Dendritic cell treated with granulocyte-macrophage colony-stimulating factor and Interleukin-4, amounts not matched to agents 40 ng/mL and 50 ng/mL, for 4 days (primary cell): ENCODE measurements at regions not wholly inside any gene's neighbourhood (a gene's known extent, or its start where the extent isn't known, plus 50 kb on each side); places are given as distances from the start of the nearest gene placed in this dataset.

Source experiments
- H3K27ac Mint-ChIP-seq: one replicate; pipeline ENCODE4 v1.8.0; 2022; ENCODE audit warnings: mild to moderate bottlenecking, mixed read lengths
- H3K27me3 Mint-ChIP-seq: one replicate; pipeline ENCODE4 v1.8.0; 2022; ENCODE audit warnings: mild to moderate bottlenecking, mixed read lengths
- H3K36me3 Mint-ChIP-seq: one replicate; pipeline ENCODE4 v1.8.0; 2022; ENCODE audit warnings: low read depth, mixed read lengths
- H3K4me1 Mint-ChIP-seq: one replicate; pipeline ENCODE4 v1.8.0; 2022; ENCODE audit warnings: low read depth, mixed read lengths
- H3K4me3 Mint-ChIP-seq: one replicate; pipeline ENCODE4 v1.8.0; 2022; ENCODE audit warnings: mild to moderate bottlenecking, moderate library complexity, mixed read lengths
- H3K9me3 Mint-ChIP-seq: one replicate; pipeline ENCODE4 v1.8.0; 2022; ENCODE audit warnings: mixed read lengths
- intact Hi-C: fragments of 100-400 bp; cut with micrococcal nuclease; formaldehyde crosslinking; loops from one replicate; pipeline ENCODE4 v1.15.0; 2022

DNA sequence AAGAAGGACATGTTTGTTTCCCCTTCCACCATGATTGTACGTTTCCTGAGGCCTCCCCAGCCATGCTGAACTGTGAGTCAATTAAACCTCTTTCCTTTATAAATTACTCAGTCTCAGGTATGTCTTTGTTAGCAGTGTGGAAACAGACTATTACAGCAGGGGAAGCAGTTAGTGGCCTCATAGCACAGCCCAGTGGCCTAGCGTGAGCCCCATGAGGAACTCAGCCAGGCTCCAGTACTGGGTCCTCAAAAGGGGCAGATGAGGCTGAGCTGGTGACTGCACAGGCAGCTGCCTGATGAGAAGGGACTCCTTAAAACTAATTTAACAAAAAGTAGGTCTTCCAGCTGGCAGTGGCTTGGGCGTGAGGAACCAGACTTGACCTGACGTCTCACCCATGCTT lies 399.9 kb downstream of the CDH26 start:
- Mint-ChIP-seq H3K9me3 (no peaks in the 10 kb centered on the region), H3K27me3 (no peaks in the 10 kb centered on the region), H3K4me1 (no peaks in the 10 kb centered on the region), H3K36me3 (no peaks in the 10 kb centered on the region), H3K27ac (no peak overlapping the region), H3K4me3 (no peak overlapping the region)
- intact Hi-C loops = no loop called here

DNA sequence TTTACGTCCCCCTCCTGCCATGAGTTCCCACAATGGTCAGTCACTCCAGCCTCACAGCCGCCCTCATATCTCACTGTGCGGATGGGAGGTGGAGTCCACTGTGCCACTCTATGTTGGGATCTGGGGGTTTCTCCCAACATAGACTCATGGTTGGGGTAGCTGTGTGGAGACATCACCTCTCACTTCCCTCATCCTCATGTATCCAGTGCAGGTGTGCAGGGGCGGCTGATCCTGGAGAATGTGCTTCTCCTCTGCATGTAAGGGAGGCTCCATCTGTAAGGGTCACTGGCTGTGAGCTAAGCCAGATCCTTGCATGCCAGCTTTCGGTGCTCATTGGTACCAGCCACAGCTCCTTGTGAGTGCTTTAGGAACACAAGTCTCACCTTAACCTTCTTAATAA lies 400.8 kb downstream of the CDH26 start:
- intact Hi-C loops = no loop called here
- no peaks in the 10 kb centered on the region for H3K9me3 Mint-ChIP-seq
- no peak overlapping the region for H3K4me3 Mint-ChIP-seq
- no peak overlapping the region for H3K27ac Mint-ChIP-seq
- no peaks in the 10 kb centered on the region for H3K27me3 Mint-ChIP-seq
- no peaks in the 10 kb centered on the region for H3K36me3 Mint-ChIP-seq
- no peaks in the 10 kb centered on the region for H3K4me1 Mint-ChIP-seq

DNA sequence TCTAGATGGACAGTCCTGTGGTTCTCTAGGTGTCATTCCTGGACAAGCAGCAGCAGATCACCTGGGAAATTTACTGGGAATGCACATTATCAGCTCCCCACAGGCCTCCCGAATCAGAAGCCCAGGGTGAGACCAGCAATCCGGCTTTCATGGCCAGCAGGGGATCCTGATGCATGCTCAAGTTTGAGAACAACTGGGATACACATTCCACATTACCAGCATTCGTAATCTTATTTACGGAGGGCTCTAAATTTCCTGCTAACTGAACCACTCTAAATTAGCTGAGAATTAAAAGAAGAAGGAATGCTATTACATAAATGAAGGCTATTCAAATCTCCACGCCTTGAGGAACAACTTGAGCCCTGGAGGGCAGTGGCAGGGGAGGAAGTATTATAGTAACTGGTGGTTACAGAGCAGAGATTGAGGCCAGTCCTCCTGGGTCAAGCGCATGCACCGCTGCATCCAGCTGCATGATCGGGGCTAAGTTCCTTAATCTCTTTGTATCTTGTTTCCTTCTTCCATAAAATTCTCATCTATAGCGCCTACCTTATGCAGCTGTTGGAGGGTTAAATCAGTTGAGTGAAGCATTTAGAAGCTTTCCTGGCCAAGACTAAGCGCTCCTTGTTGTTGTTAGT lies 403.7 kb downstream of the CDH26 start:
- H3K4me1 Mint-ChIP-seq = no peaks in the 10 kb centered on the region
- intact Hi-C loops = no loop called here
- no peak overlapping the region for H3K4me3 Mint-ChIP-seq
- no peaks in the 10 kb centered on the region for H3K27me3 Mint-ChIP-seq
- no peaks in the 10 kb centered on the region for H3K36me3 Mint-ChIP-seq
- no peaks in the 10 kb centered on the region for H3K9me3 Mint-ChIP-seq
- H3K27ac Mint-ChIP-seq = no peak overlapping the region

DNA sequence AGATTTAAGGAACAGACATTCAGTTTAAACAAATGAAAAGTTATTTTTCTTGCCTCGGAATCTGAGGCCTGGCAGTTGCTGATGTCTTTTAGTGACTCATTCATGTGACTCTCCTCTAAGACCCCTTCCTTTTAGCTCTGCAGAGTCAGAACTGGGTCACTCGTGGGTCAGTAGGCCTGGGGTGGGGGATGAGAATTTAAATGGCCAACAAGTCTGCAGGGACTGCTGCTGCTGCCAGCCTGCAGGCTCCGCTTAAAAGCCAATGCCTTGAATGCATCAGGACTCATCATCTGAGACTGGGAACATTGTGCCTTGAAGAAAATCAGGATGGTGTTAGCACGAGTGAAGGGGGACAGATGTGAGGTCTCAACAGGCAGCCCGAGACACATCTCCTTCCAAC lies 404.3 kb downstream of the CDH26 start:
- intact Hi-C loops = no loop called here
- no peaks in the 10 kb centered on the region for H3K9me3 Mint-ChIP-seq
- no peaks in the 10 kb centered on the region for H3K4me1 Mint-ChIP-seq
- no peak overlapping the region for H3K4me3 Mint-ChIP-seq
- no peaks in the 10 kb centered on the region for H3K27me3 Mint-ChIP-seq
- no peaks in the 10 kb centered on the region for H3K36me3 Mint-ChIP-seq
- no peak overlapping the region for H3K27ac Mint-ChIP-seq

DNA sequence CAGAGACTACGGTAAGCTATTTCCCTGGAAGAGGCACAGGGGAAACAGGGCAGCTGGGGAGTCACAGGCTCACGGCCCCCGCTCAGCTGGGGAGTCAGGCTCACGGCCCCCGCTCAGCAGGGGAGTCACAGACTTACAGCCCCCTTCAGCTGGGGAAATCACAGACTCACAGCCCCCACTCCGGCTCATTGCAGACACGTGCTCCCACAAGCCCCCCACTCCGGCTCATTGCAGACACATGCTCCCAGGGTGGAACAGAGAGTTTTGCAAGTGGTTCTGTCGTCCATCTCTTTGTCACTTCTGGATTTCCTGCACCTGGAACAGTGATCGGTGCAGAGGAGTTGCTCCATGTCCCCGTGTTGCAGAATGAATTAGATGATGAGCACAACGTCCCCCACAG lies 405.5 kb downstream of the CDH26 start:
- no peak overlapping the region for H3K27ac Mint-ChIP-seq
- intact Hi-C loops = no loop called here
- no peaks in the 10 kb centered on the region for H3K36me3 Mint-ChIP-seq
- no peaks in the 10 kb centered on the region for H3K27me3 Mint-ChIP-seq
- no peak overlapping the region for H3K4me3 Mint-ChIP-seq
- no peaks in the 10 kb centered on the region for H3K9me3 Mint-ChIP-seq
- no peaks in the 10 kb centered on the region for H3K4me1 Mint-ChIP-seq

DNA sequence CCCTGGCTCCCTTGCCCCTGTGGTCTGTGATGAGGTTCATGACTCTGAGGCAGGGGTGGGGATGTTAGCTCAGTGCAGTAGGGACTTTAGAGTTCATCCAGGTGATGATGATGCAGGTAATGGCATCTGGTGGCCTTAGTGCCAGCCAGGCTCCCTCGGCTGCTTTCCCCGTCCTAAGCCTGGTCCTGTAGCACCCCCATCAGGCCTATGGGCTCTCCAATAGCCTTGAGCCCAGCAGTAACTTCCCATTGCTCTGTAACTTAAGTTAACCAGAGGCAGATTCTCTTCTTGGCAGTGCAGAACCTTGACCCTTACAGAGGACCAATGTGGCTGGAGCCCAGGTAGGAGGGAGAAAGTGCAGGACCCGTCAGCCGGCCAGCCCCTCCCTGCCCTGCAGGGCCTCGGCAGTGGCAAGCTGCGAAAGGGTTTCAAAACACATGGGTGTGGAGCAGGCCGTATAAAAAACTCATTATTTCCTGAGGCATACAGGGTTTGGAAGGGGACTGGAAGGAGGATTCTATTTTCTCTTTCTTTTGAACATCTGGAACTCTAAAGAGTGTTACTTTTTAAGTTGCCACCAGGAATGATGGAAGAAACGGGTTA lies 406.9 kb downstream of the CDH26 start:
- Mint-ChIP-seq H3K9me3 (no peaks in the 10 kb centered on the region), H3K36me3 (no peaks in the 10 kb centered on the region), H3K4me3 (no peak overlapping the region), H3K27ac (no peak overlapping the region), H3K27me3 (no peaks in the 10 kb centered on the region), H3K4me1 (no peaks in the 10 kb centered on the region)
- intact Hi-C loops = no loop called here

DNA sequence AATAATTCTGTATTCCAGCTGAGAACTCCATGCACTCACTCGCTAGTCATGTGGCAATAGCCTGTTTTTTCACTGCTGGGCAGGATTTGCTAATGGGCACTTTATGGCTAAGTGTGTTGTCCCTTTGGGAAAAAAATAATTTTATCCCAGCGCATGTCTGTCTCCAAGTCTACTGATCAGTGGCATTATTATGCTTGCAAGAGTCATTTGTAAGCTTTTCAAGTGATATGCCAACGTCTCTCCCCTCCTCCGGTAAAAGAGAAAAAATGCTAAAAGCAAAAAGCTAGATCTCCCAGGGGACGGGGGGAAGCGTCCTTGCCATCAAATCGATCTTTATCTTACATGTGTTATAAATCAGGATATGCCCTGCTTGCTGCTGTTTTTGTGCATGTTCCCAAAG lies 407.7 kb downstream of the CDH26 start:
- no peaks in the 10 kb centered on the region for H3K4me1 Mint-ChIP-seq
- no peaks in the 10 kb centered on the region for H3K27me3 Mint-ChIP-seq
- intact Hi-C loops = no loop called here
- no peaks in the 10 kb centered on the region for H3K36me3 Mint-ChIP-seq
- no peaks in the 10 kb centered on the region for H3K9me3 Mint-ChIP-seq
- no peak overlapping the region for H3K27ac Mint-ChIP-seq
- no peak overlapping the region for H3K4me3 Mint-ChIP-seq

DNA sequence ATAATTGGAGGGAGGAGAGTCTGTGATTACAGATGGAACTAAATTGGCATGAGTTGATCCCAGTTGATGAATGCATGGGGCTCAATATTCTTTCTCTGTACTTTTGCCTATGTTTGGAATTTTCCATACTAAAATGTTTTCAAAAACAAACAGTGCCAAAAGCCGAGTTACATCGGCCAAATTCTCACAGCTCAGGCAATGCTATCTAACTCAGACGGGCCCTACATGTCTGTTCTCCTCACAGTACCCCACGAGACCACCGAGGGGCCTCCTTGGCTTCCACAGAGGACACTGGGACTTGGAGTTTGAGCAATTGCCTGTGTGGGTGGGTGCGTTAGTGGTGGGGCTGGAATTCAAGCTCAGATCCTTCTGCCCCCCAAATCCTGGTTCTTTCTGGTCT lies 413.2 kb downstream of the CDH26 start:
- H3K27ac Mint-ChIP-seq = no peak overlapping the region
- no peaks in the 10 kb centered on the region for H3K4me1 Mint-ChIP-seq
- H3K4me3 Mint-ChIP-seq = no peak overlapping the region
- H3K27me3 Mint-ChIP-seq = no peaks in the 10 kb centered on the region
- no peaks in the 10 kb centered on the region for H3K36me3 Mint-ChIP-seq
- H3K9me3 Mint-ChIP-seq = no peaks in the 10 kb centered on the region
- intact Hi-C loops = no loop called here

DNA sequence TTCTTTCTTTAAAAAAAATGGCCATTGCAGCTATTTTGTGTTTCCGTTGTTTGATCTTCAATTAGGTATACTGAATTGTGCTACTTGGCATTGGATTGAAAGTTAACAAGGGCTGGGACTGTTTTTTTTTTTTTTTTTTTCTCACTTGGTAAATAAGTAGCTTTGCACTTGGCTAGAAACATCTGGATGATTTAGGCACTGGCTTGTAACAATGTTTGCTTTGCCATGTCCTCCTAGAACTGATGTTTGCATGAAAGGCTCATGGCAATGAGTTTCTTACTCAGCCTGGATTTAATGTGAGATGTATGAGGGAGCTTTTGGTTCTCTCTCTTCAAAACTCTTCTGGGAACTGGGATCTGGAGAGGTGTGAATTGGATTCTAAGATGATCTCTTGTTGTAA lies 414.1 kb downstream of the CDH26 start:
- Mint-ChIP-seq H3K9me3 (no peaks in the 10 kb centered on the region), H3K27me3 (no peaks in the 10 kb centered on the region), H3K4me1 (no peaks in the 10 kb centered on the region), H3K27ac (no peak overlapping the region), H3K36me3 (no peaks in the 10 kb centered on the region), H3K4me3 (no peak overlapping the region)
- intact Hi-C loops = no loop called here

DNA sequence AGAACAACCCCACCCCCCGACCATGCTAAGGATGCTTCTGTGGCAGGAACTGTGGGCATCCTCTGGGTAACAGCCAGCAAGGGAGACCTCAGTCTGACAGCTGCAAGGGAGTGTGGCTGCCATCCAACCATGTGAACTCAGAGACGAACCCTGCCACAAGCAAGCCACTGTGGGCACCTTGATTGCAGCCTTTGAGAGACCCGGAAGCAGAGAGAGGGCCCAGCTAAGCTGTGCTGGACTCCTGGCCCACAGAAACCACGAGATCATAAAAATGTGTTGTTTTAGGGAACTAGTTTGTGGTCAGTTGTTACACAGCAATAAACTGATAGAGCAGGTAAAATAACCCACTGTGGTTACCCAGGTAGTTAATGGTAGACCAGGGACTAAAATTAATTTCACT lies 414.6 kb downstream of the CDH26 start:
- no peaks in the 10 kb centered on the region for H3K4me1 Mint-ChIP-seq
- no peaks in the 10 kb centered on the region for H3K9me3 Mint-ChIP-seq
- no peak overlapping the region for H3K27ac Mint-ChIP-seq
- no peak overlapping the region for H3K4me3 Mint-ChIP-seq
- no peaks in the 10 kb centered on the region for H3K36me3 Mint-ChIP-seq
- intact Hi-C loops = no loop called here
- no peaks in the 10 kb centered on the region for H3K27me3 Mint-ChIP-seq

DNA sequence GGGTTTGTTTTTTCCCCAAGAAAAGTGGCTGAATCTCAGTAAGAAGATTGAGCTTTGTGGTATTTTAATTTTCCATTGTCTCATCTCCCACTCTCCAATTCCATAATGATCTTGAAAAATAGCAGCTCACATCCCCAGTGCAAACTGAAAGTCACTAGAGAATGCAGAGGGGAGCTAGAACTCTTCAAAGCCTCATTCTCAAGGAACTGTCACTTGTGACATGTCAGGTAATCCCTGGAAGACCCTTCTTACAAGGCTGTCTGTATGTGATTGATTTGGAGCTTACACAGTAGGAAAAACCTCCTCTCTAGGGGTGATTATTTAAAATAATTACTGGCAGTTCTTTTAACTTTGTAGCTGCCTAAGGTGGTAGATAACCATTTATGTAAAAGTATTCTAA lies 420.4 kb downstream of the CDH26 start:
- H3K36me3 Mint-ChIP-seq = no peaks in the 10 kb centered on the region
- H3K27ac Mint-ChIP-seq = no peak overlapping the region
- H3K9me3 Mint-ChIP-seq = peaks cover 19% of the 10 kb centered on the region
- intact Hi-C loops = no loop called here
- H3K27me3 Mint-ChIP-seq = peaks cover 5% of the 10 kb centered on the region
- no peaks in the 10 kb centered on the region for H3K4me1 Mint-ChIP-seq
- no peak overlapping the region for H3K4me3 Mint-ChIP-seq

DNA sequence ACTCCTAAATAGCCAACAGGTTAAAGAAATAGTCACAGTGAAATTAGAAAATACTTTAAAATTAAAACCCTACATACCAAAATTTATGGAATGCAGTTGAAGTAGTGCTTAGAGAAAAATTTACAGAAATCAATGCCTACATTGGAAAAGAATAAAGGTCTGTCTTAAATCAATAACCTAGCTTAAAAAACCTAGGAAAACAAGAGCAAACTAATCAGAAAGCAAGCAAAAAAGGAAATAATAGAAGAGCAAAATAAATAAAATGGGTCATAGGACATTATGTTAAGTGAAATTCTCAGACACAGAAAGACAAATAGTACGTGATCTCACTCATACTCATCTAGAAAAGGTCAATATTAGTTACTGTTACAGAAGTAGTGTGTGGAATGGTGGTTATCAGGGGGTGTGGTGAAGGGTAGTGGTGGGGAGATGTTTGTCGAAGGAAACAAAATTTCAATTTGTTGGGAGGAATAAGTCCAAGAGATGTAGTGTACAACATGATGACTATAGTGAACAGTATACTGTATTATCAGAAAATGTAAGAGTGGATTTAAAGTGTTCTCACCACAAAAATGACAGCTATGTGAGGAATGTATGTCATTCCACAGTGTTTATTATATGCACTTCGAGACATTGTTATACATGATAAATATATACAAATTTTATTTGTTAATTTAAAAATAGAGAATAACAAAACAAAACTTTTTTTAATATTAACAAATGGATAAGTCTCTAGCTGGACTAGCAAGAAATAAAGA lies 423.6 kb downstream of the CDH26 start:
- Mint-ChIP-seq H3K4me1 (no peaks in the 10 kb centered on the region), H3K9me3 (peaks cover 19% of the 10 kb centered on the region), H3K27ac (no peak overlapping the region), H3K4me3 (no peak overlapping the region), H3K27me3 (peaks cover 5% of the 10 kb centered on the region), H3K36me3 (no peaks in the 10 kb centered on the region)
- intact Hi-C loops = no loop called here

DNA sequence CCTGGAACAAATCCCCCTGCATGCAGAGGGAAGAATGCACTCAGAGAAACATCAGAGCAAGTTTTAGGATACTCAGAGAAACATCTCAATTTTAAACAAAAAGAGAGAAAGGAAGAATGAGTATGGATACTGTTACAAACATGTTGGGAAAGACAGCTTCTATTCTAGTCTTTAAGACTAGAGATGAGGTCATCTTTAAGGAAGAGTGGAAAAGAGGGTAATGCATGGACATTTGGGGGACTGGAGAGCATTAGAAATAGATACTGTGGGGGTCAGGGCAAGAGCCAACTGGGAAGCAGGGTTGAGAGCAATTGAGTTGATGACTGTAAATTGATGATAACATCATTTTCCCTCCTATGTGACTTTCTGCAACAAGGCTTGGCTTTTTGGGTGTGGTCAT lies 431.2 kb downstream of the CDH26 start:
- no peaks in the 10 kb centered on the region for H3K4me1 Mint-ChIP-seq
- no peaks in the 10 kb centered on the region for H3K36me3 Mint-ChIP-seq
- H3K27ac Mint-ChIP-seq = no peak overlapping the region
- H3K9me3 Mint-ChIP-seq = no peaks in the 10 kb centered on the region
- peaks cover 1% of the 10 kb centered on the region for H3K27me3 Mint-ChIP-seq
- H3K4me3 Mint-ChIP-seq = no peak overlapping the region
- intact Hi-C loops = no loop called here

DNA sequence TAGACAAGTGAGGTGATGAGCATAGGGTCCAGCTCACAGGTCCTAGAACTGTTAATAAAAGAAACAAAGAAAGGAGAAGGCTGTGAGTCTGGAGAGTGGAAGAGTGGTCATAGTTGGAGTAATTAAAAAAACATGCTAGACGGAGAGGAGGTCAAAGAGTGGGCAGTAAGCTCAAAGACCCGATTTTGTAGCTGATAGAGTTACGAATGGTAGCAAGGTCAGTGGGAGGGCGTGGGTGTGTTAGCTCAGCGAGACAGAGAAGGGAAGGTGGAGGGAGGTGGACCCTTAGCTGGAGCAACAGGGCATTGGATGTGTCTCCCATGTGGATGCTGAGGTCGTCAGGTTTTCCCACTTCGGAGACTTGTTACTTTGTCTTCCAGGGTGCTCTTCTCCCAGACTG lies 431.7 kb downstream of the CDH26 start:
- no peaks in the 10 kb centered on the region for H3K36me3 Mint-ChIP-seq
- no peak overlapping the region for H3K4me3 Mint-ChIP-seq
- intact Hi-C loops = no loop called here
- H3K9me3 Mint-ChIP-seq = no peaks in the 10 kb centered on the region
- no peak overlapping the region for H3K27ac Mint-ChIP-seq
- H3K4me1 Mint-ChIP-seq = no peaks in the 10 kb centered on the region
- H3K27me3 Mint-ChIP-seq = peaks cover 1% of the 10 kb centered on the region

DNA sequence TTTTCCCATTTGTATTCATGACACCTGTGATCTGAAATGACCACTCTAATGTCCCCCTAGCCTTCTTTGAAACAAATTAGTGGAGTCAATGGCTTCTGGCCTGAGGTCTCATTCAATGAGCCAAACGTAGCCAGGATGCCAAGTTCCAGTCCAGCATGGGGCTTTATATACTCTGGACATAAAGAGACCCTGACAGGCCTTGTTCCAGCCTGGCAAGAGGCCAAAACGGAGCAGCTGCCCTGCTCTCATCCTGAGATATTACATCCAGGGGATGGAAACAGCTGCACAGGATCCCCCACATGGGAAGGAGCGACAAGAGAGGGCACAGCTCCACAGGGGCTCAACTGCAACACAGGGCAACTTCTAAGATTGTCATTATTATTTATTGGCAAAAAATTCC lies 437.8 kb downstream of the CDH26 start:
- Mint-ChIP-seq H3K4me1 (no peaks in the 10 kb centered on the region), H3K27ac (no peak overlapping the region), H3K4me3 (no peak overlapping the region), H3K9me3 (peaks cover 6% of the 10 kb centered on the region), H3K36me3 (no peaks in the 10 kb centered on the region), H3K27me3 (no peaks in the 10 kb centered on the region)
- intact Hi-C loops = no loop called here
